Testis (tissue), 2 donors: ENCODE measurements at regions not wholly inside any gene's neighbourhood (a gene's known extent, or its start where the extent isn't known, plus 50 kb on each side); places are given as distances from the start of the nearest gene placed in this dataset.
"Not testable (repeated sequence)": the region's sequence is repeated elsewhere in the genome, so short reads cannot be mapped to it uniquely, and the experiment has no call there.

Experiments
- DNase-seq: peaks from one replicate; pipeline ENCODE4 v3.0.0-alpha.2; 2019
- H3K27ac ChIP-seq, 2 donors: fragments of 200-600 bp; sonication (generic); one replicate each; pipeline ENCODE4 v1.5.1; 2019
- H3K27me3 ChIP-seq: fragments of 200-600 bp; sonication (generic); one replicate; pipeline ENCODE4 v1.5.1; 2019
- H3K36me3 ChIP-seq: fragments of 200-600 bp; sonication (generic); one replicate; pipeline ENCODE4 v1.5.1; 2017; ENCODE audit warnings: low read depth; ENCODE audit errors: missing control alignments
- H3K4me1 ChIP-seq: fragments of 200-600 bp; sonication (generic); one replicate; pipeline ENCODE4 v1.5.1; 2019
- H3K4me3 ChIP-seq, 2 donors: fragments of 200-600 bp; sonication (generic); one replicate each; pipeline ENCODE4 v1.5.1; 2017 to 2019
- H3K9me3 ChIP-seq: fragments of 200-600 bp; sonication (generic); one replicate; pipeline ENCODE4 v1.5.1; 2017
- CTCF ChIP-seq, 3 experiments: fragments of 450-650 bp in 2 of 3; fragments of 200-600 bp in 1 of 3; sonication (generic) in 1 of 3; IDR thresholded peaks; one replicate each; pipeline ENCODE4 v1.5.1; 2016 to 2019; ENCODE audit warnings: antibody characterized with exemption in 3 of 3, mild to moderate bottlenecking in 2 of 3, moderate library complexity in 1 of 3
- POLR2A ChIP-seq: fragments of 450-650 bp; IDR thresholded peaks from one replicate; pipeline ENCODE4 v1.6.1; 2017; ENCODE audit warnings: antibody characterized with exemption, mild to moderate bottlenecking, moderate library complexity
- WGBS, 2 donors: methylation state at CpG; one replicate each; pipeline ENCODE4 v1.1.5; 2018; 5-methylcytosine and 5-hydroxymethylcytosine counted together
- intact Hi-C: fragments of 100-400 bp; cut with DNase I; formaldehyde crosslinking; loops from one replicate; pipeline ENCODE4 v1.15.1; 2023; ENCODE audit warnings: low total_unique reads

- Histone ChIP-seq H3K27ac (no peak overlapping the region), H3K9me3 (no peaks in the 10 kb centered on the region), H3K27me3 (no peaks in the 10 kb centered on the region), H3K36me3 (no peaks in the 10 kb centered on the region), H3K4me3 (no peak overlapping the region), H3K4me1 (no peaks in the 10 kb centered on the region)
- TF ChIP-seq CTCF (IDR thresholded peaks at IDR 0.05) = no peak
- TF ChIP-seq POLR2A = no peak
- WGBS, 2 donors = 77 to 82% methylated on average over 2 of the region's 2 CpGs
- intact Hi-C loops = no loop called here
- no peak for DNase-seq
Observed at GRCh38 chr4:162865102-162865501, 301.6 kb downstream of the NAF1 start.

GRCh38 chr4:162853788-162854187 is 312.9 kb downstream of the NAF1 start:
- no peak for DNase-seq
- WGBS, 2 donors = 76 to 77% methylated on average over 3 of the region's 3 CpGs
- no peaks in the 10 kb centered on the region for H3K4me1 ChIP-seq
- no peaks in the 10 kb centered on the region for H3K36me3 ChIP-seq
- intact Hi-C loops = no loop called here
- H3K4me3 ChIP-seq = no peak overlapping the region
- H3K27me3 ChIP-seq = no peaks in the 10 kb centered on the region
- no peaks in the 10 kb centered on the region for H3K9me3 ChIP-seq
- TF ChIP-seq POLR2A (no peak), CTCF (IDR thresholded peaks at IDR 0.05) (no peak)
- H3K27ac ChIP-seq = no peak overlapping the region

GRCh38 chr4:162852642-162853041 is 314.0 kb downstream of the NAF1 start:
- no peak overlapping the region for H3K4me3 ChIP-seq
- no peaks in the 10 kb centered on the region for H3K27me3 ChIP-seq
- H3K36me3 ChIP-seq = no peaks in the 10 kb centered on the region
- TF ChIP-seq CTCF (IDR thresholded peaks at IDR 0.05) = no peak
- no peak for TF ChIP-seq POLR2A
- H3K4me1 ChIP-seq = no peaks in the 10 kb centered on the region
- 74 to 84% methylated on average over 4 of the region's 4 CpGs for WGBS, 2 donors
- no peaks in the 10 kb centered on the region for H3K9me3 ChIP-seq
- H3K27ac ChIP-seq = no peak overlapping the region
- DNase-seq = no peak
- intact Hi-C loops = no loop called here

DNA sequence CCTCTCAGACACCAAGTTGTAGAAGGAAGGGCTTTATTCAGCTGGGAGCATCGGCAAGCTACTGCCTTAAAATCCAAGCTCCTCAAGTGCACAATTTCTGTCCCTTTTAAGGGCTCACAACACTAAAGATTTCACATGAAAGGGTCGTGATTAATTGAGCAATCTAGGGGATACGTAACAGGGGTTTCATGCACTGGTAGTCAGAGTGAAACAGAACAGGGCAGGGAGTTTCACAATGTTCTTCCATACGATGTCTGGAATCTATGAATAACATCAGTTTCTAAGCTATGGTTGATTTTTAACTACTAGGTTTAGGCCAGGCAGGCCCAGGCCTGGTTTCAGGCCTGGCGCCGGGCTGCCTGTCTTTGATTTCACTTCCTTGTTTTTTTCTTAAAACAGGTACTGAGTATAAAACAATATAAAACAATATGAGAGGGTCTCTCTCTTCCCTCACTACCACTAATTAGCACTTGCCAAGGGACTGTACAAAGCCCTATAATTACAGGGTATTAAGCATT is 315.4 kb downstream of the NAF1 start:
- 87 to 92% methylated on average over 6 of the region's 6 CpGs for WGBS, 2 donors
- H3K36me3 ChIP-seq, DNase-seq, H3K27ac ChIP-seq, H3K27me3 ChIP-seq, intact Hi-C loops, H3K4me1 ChIP-seq, H3K9me3 ChIP-seq, H3K4me3 ChIP-seq: not testable (repeated sequence)

DNA sequence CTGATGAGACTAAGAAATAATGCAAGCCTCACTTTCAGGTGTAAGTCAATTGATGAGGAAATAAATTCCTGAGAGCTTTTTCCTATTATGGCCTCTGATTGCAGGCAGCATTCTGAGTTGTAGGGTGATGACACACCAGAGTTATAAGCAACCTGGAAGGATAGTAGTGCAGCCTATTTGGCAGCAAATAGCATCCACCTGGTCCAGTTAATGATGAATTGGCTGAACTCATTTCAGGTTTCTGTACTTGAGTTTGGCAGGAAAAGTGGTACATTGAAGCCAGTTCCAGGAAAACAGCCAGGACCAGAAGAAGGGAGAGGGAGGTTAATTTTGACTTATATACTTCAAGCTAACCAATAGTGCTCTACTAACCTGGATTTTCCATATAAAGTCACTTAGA is 316.8 kb downstream of the NAF1 start:
- DNase-seq = no peak
- TF ChIP-seq CTCF (IDR thresholded peaks at IDR 0.05) (no peak), POLR2A (no peak)
- Histone ChIP-seq H3K27me3 (no peaks in the 10 kb centered on the region), H3K36me3 (no peaks in the 10 kb centered on the region), H3K27ac (no peak overlapping the region), H3K4me1 (no peaks in the 10 kb centered on the region), H3K9me3 (no peaks in the 10 kb centered on the region), H3K4me3 (no peak overlapping the region)
- intact Hi-C loops = no loop called here
